Duodenal mucosa (tissue), 2 donors: ENCODE measurements at regions not wholly inside any gene's neighbourhood (a gene's known extent, or its start where the extent isn't known, plus 50 kb on each side); places are given as distances from the start of the nearest gene placed in this dataset.

Experiments used
- H3K27ac ChIP-seq: one replicate; pipeline ENCODE4 v1.7.0; 2013; ENCODE audit warnings: low read depth, low read length
- H3K27me3 ChIP-seq, 2 donors: one replicate each; pipeline ENCODE4 v1.7.0; 2013; ENCODE audit warnings: low read length in 2 of 2, control low read depth in 1 of 2; ENCODE audit not compliant: insufficient read depth in 2 of 2, control insufficient read depth in 1 of 2
- H3K36me3 ChIP-seq, 2 donors: one replicate each; pipeline ENCODE4 v1.7.0; 2013; ENCODE audit warnings: low read length in 2 of 2, control low read depth in 1 of 2; ENCODE audit not compliant: insufficient read depth in 2 of 2, control insufficient read depth in 1 of 2
- H3K4me1 ChIP-seq, 2 donors: one replicate each; pipeline ENCODE4 v1.7.0; 2013; ENCODE audit warnings: low read length in 2 of 2, control low read depth in 1 of 2; ENCODE audit not compliant: insufficient read depth in 2 of 2, control insufficient read depth in 1 of 2
- H3K4me3 ChIP-seq, 2 donors: one replicate each; pipeline ENCODE4 v1.7.0; 2013; ENCODE audit warnings: low read length in 2 of 2, low read depth in 1 of 2
- H3K9ac ChIP-seq, 2 donors: one replicate each; pipeline ENCODE4 v1.7.0; 2013; ENCODE audit warnings: low read length in 2 of 2, low read depth in 1 of 2
- H3K9me3 ChIP-seq, 2 donors: one replicate each; pipeline ENCODE4 v1.7.0; 2013; ENCODE audit warnings: low read length in 2 of 2, control low read depth in 1 of 2; ENCODE audit not compliant: control insufficient read depth in 1 of 2

GRCh38 chr1:101316256-101316655 is 79.4 kb downstream of the S1PR1 start:
- H3K27ac ChIP-seq = no peak overlapping the region
- no peaks in the 10 kb centered on the region for H3K9me3 ChIP-seq
- peaks cover 0 to 3% of the 10 kb centered on the region in 2 donors for H3K4me1 ChIP-seq
- H3K27me3 ChIP-seq = no peaks in the 10 kb centered on the region
- no peak overlapping the region for H3K9ac ChIP-seq
- no peaks in the 10 kb centered on the region for H3K36me3 ChIP-seq
- no peak overlapping the region for H3K4me3 ChIP-seq

DNA sequence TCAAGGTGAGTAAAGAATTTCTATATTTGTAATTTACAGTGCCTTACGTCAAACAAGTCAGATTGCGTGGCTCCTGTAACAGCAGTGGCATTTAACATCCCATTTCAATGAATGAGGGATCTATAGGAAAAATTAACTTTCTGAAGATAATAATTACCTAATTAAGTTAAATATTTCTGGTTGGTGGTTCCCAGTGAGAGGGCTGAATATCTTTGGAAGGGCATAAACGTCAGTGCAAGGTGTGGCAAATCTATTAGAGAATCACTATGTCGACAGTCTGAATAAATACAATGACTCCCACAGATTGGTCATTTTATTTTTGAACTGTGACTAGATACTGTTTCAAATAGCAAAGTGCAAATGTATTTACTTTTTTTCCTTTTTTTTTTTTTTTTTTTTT is 80.0 kb downstream of the S1PR1 start:
- Histone ChIP-seq H3K36me3 (no peaks in the 10 kb centered on the region), H3K27ac (no peak overlapping the region), H3K4me3 (no peak overlapping the region), H3K9ac (no peak overlapping the region), H3K27me3 (no peaks in the 10 kb centered on the region), H3K9me3 (no peaks in the 10 kb centered on the region), H3K4me1 (peaks cover 0 to 3% of the 10 kb centered on the region in 2 donors)

DNA sequence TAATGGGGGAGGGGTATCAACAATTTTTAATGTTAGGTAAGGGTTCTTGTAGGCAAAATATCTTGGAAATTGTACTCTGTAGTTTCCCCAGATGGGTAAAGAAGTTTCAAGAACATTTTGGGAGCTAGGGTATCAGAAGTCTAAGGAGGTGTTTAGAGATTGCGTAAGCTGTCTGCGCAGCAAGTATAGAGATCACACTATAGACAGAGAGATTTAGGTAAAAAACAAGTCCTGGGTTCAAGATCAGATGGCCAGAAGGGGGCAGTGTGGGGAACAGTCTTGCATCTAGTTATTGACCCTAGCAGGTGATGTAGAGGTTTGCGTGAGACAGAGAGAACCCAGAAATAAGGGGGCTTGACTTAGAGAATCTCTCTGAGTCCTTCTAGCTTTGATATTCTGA is 80.8 kb downstream of the S1PR1 start:
- Histone ChIP-seq H3K4me1 (peaks cover 0 to under 1% of the 10 kb centered on the region in 2 donors), H3K27me3 (no peaks in the 10 kb centered on the region), H3K9me3 (no peaks in the 10 kb centered on the region), H3K36me3 (no peaks in the 10 kb centered on the region), H3K27ac (no peak overlapping the region), H3K4me3 (no peak overlapping the region), H3K9ac (no peak overlapping the region)

- no peak overlapping the region for H3K27ac ChIP-seq
- H3K4me1 ChIP-seq = no peaks in the 10 kb centered on the region
- no peaks in the 10 kb centered on the region for H3K9me3 ChIP-seq
- H3K4me3 ChIP-seq = no peak overlapping the region
- no peaks in the 10 kb centered on the region for H3K27me3 ChIP-seq
- H3K36me3 ChIP-seq = no peaks in the 10 kb centered on the region
- H3K9ac ChIP-seq = no peak overlapping the region
Observed at GRCh38 chr1:101323535-101323934, 86.7 kb downstream of the S1PR1 start.

DNA sequence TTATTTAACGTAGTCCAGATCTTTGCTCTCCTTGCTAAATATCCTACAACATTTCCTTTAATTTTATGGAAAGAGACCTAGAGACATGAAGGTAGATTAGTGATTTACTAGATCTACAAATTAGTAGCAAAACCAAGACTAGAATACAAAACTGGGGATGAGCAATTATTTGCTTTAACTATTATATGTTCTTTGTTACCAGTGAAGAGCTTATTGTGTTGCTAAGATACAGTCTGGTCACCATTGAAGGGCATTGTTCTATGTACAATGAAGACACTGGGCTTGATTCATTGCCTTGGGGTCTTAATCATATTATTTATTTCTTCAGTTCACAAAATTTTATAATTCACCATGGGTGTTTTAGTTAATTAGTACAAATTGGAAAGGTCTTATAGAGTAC is 88.3 kb downstream of the S1PR1 start:
- H3K4me3 ChIP-seq = no peak overlapping the region
- no peak overlapping the region for H3K9ac ChIP-seq
- no peaks in the 10 kb centered on the region for H3K36me3 ChIP-seq
- no peak overlapping the region for H3K27ac ChIP-seq
- H3K9me3 ChIP-seq = no peaks in the 10 kb centered on the region
- H3K4me1 ChIP-seq = no peaks in the 10 kb centered on the region
- H3K27me3 ChIP-seq = no peaks in the 10 kb centered on the region

- no peaks in the 10 kb centered on the region for H3K9me3 ChIP-seq
- H3K9ac ChIP-seq = no peak overlapping the region
- no peak overlapping the region for H3K4me3 ChIP-seq
- H3K27me3 ChIP-seq = no peaks in the 10 kb centered on the region
- no peaks in the 10 kb centered on the region for H3K4me1 ChIP-seq
- H3K27ac ChIP-seq = no peak overlapping the region
- no peaks in the 10 kb centered on the region for H3K36me3 ChIP-seq
Observed at GRCh38 chr1:101330427-101331130, 93.8 kb downstream of the S1PR1 start.

- H3K4me3 ChIP-seq = no peak overlapping the region
- no peak overlapping the region for H3K9ac ChIP-seq
- H3K36me3 ChIP-seq = no peaks in the 10 kb centered on the region
- H3K27ac ChIP-seq = no peak overlapping the region
- H3K27me3 ChIP-seq = no peaks in the 10 kb centered on the region
- H3K4me1 ChIP-seq = no peaks in the 10 kb centered on the region
- no peaks in the 10 kb centered on the region for H3K9me3 ChIP-seq
Observed at GRCh38 chr1:101331794-101332193, 95.0 kb downstream of the S1PR1 start.

DNA sequence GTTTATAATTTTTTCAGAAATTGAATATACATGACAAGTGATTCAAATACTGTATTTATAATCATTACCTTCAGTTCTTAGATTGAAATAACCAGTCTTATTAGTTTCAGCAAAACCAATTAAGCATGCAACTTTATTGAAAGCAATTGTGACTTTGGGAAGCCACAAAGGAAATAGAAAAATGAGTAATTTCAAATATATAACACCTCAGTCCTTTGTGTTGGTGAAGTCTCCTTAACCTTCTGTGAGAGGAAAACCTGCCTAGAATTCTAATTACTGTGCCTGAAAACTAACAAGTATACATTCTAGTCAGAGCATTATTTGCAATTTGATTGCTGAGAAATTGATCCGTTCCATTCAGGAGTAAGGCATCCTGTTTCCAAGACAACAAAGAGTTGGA is 95.8 kb downstream of the S1PR1 start:
- H3K27me3 ChIP-seq = no peaks in the 10 kb centered on the region
- H3K4me3 ChIP-seq = no peak overlapping the region
- no peaks in the 10 kb centered on the region for H3K9me3 ChIP-seq
- no peaks in the 10 kb centered on the region for H3K4me1 ChIP-seq
- no peaks in the 10 kb centered on the region for H3K36me3 ChIP-seq
- no peak overlapping the region for H3K9ac ChIP-seq
- no peak overlapping the region for H3K27ac ChIP-seq

GRCh38 chr1:101333186-101333585 is 96.4 kb downstream of the S1PR1 start:
- Histone ChIP-seq H3K27me3 (no peaks in the 10 kb centered on the region), H3K9ac (no peak overlapping the region), H3K27ac (no peak overlapping the region), H3K4me1 (no peaks in the 10 kb centered on the region), H3K36me3 (no peaks in the 10 kb centered on the region), H3K9me3 (no peaks in the 10 kb centered on the region), H3K4me3 (no peak overlapping the region)

DNA sequence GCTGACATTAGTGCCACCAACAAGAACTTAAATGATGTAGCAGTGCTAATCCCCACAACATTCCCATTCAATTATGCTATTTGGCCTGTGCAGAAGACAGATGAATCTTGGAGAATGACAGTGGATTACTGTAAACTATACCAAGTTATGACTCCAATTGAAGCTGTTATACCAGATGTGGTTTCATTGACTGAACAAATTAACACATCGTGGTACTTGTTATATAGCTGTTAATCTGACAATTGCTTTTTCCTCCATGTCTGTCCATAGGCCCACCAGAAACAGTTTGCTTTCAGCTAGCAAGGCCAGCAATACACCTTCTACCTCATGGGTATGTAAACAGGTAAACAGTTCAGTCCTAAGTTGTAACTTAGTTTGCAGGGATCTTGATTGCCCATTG is 101.1 kb downstream of the S1PR1 start:
- Histone ChIP-seq H3K4me1 (no peaks in the 10 kb centered on the region), H3K27me3 (no peaks in the 10 kb centered on the region), H3K9ac (no peak overlapping the region), H3K9me3 (peaks cover 2 to 4% of the 10 kb centered on the region in 2 donors), H3K36me3 (no peaks in the 10 kb centered on the region), H3K27ac (no peak overlapping the region), H3K4me3 (no peak overlapping the region)
